ENCODE measurements at regions not wholly inside any gene's neighbourhood (a gene's known extent, or its start where the extent isn't known, plus 50 kb on each side); places are given as distances from the start of the nearest gene placed in this dataset.

- TF ChIP-seq CTCF (IDR thresholded peaks at IDR 0.05) (no peak), EZH2 (IDR thresholded peaks at IDR 0.05; ENCODE audit: borderline replicate concordance, insufficient read depth, low read depth, low read length, poor library complexity, severe bottlenecking) (no peak)
Measured at GRCh38 chr16:17638134-17638533, 167.4 kb upstream of the XYLT1 start.

Measured in B cell (primary cell).